Stimulated activated CD4-positive, alpha-beta T cell treated with anti-CD3 and anti-CD28 coated beads, Interleukin-4, amount 100 ng/mL, for 48 hours (primary cell): ENCODE measurements at regions not wholly inside any gene's neighbourhood (a gene's known extent, or its start where the extent isn't known, plus 50 kb on each side); places are given as distances from the start of the nearest gene placed in this dataset.
"Not testable (repeated sequence)": the region's sequence is repeated elsewhere in the genome, so short reads cannot be mapped to it uniquely, and the experiment has no call there.

ENCODE experiments used
- DNase-seq, 2 donors: peaks; one replicate each; pipeline ENCODE4 v3.0.0-alpha.2; 2020; ENCODE audit warnings: low read depth in 2 of 2

- DNase-seq, result no peak
These were observed 485.2 kb downstream of the TRIB2 start for GRCh38 chr2:13201924-13202323.

- DNase-seq, result no peak
These were observed 495.4 kb downstream of the TRIB2 start for GRCh38 chr2:13212115-13212514.

- no peak for DNase-seq
These were observed 501.5 kb downstream of the TRIB2 start for GRCh38 chr2:13218205-13218604.

- DNase-seq, result no peak
These were observed 510.8 kb downstream of the TRIB2 start for GRCh38 chr2:13227578-13227977.

- no peak for DNase-seq
These were observed 513.5 kb downstream of the TRIB2 start for GRCh38 chr2:13230221-13230620.

GRCh38 chr2:13240061-13240460 is 523.3 kb downstream of the TRIB2 start:
- DNase-seq, result no peak

- DNase-seq, result no peak
These were observed 524.2 kb downstream of the TRIB2 start for GRCh38 chr2:13240789-13241487.

GRCh38 chr2:13252615-13253014 is 535.9 kb downstream of the TRIB2 start:
- DNase-seq, result no peak

GRCh38 chr2:13255485-13255884 is 538.7 kb downstream of the TRIB2 start:
- no peak for DNase-seq

GRCh38 chr2:13260402-13260801 is 543.7 kb downstream of the TRIB2 start:
- DNase-seq, result no peak

GRCh38 chr2:13266166-13266565 is 549.4 kb downstream of the TRIB2 start:
- DNase-seq, result no peak

GRCh38 chr2:13284688-13285087 is 568.0 kb downstream of the TRIB2 start:
- DNase-seq, result no peak

GRCh38 chr2:13289310-13289709 is 572.6 kb downstream of the TRIB2 start:
- DNase-seq, result no peak

GRCh38 chr2:13308478-13308805 is 591.7 kb downstream of the TRIB2 start:
- not testable (repeated sequence) for DNase-seq

GRCh38 chr2:13308989-13309388 is 592.3 kb downstream of the TRIB2 start:
- DNase-seq, result no peak

GRCh38 chr2:13332060-13332459 is 615.3 kb downstream of the TRIB2 start:
- no peak for DNase-seq

GRCh38 chr2:13334071-13334470 is 617.3 kb downstream of the TRIB2 start:
- DNase-seq, result not testable (repeated sequence)

GRCh38 chr2:13334545-13334944 is 617.8 kb downstream of the TRIB2 start:
- DNase-seq, result no peak

- no peak for DNase-seq
These were observed 619.3 kb downstream of the TRIB2 start for GRCh38 chr2:13335862-13336535.

- no peak for DNase-seq
These were observed 634.3 kb downstream of the TRIB2 start for GRCh38 chr2:13351068-13351467.

GRCh38 chr2:13353083-13353482 is 636.3 kb downstream of the TRIB2 start:
- DNase-seq, result no peak

GRCh38 chr2:13354031-13354430 is 637.3 kb downstream of the TRIB2 start:
- DNase-seq, result no peak

- DNase-seq, result not testable (repeated sequence)
These were observed 665.2 kb downstream of the TRIB2 start for GRCh38 chr2:13381928-13382327.

GRCh38 chr2:13389172-13389571 is 672.4 kb downstream of the TRIB2 start:
- not testable (repeated sequence) for DNase-seq
